H1 (cell line): ENCODE measurements at regions not wholly inside any gene's neighbourhood (a gene's known extent, or its start where the extent isn't known, plus 50 kb on each side); places are given as distances from the start of the nearest gene placed in this dataset.

Experiments used
- CTCF ChIA-PET: fragments of 300-600 bp; sonication (Branson Sonifier 250); formaldehyde crosslinking; loops from one replicate; lab custom pipeline; 2021; ENCODE audit not compliant: partially characterized antibody; lab: Charles Lee
- POLR2A ChIA-PET: fragments of 300-600 bp; sonication (Branson Sonifier 250); formaldehyde crosslinking; loops from one replicate; lab custom pipeline; 2021; ENCODE audit warnings: inconsistent platforms; ENCODE audit not compliant: partially characterized antibody; lab: Charles Lee
- DNase-seq, 2 experiments: peaks; one replicate each; pipeline versions ENCODE4 v3.0.0 to v3.0.0-alpha.2; 2010 to 2022; ENCODE audit warnings: low spot score in 2 of 2, low read depth in 1 of 2, mixed read lengths in 1 of 2
- FAIRE-seq: peaks from 2 replicates; lab custom pipeline; 2011; peaks lifted over from hg19 to GRCh38; lab: Jason Lieb, UNC
- H2AFZ ChIP-seq: 2 replicates; pipeline ENCODE4 v1.8.1; 2012; ENCODE audit warnings: low read length, inconsistent platforms
- H2AK5ac ChIP-seq: 2 replicates; pipeline ENCODE4 v1.6.1; 2013; ENCODE audit warnings: low read depth, low read length
- H2BK120ac ChIP-seq: replicated peaks from 2 replicates; pipeline ENCODE3; 2013; ENCODE audit warnings: low read depth, low read length, inconsistent platforms
- H2BK12ac ChIP-seq: 2 replicates; pipeline ENCODE4 v1.6.1; 2013; ENCODE audit warnings: low read depth, low read length
- H2BK15ac ChIP-seq: 2 replicates; pipeline ENCODE4 v1.6.1; 2013; ENCODE audit warnings: low read length
- H2BK20ac ChIP-seq: 2 replicates; pipeline ENCODE4 v1.6.1; 2013; ENCODE audit warnings: low read length
- H2BK5ac ChIP-seq: 2 replicates; pipeline ENCODE4 v1.6.1; 2013; ENCODE audit warnings: low read depth, low read length
- H3K14ac ChIP-seq: 2 replicates; pipeline ENCODE4 v1.6.1; 2013; ENCODE audit warnings: inconsistent platforms; ENCODE audit not compliant: insufficient read length
- H3K18ac ChIP-seq: 2 replicates; pipeline ENCODE4 v1.6.1; 2013; ENCODE audit warnings: low read length; ENCODE audit errors: extremely low read depth
- H3K23ac ChIP-seq: 2 replicates; pipeline ENCODE4 v1.6.1; 2013; ENCODE audit warnings: inconsistent platforms; ENCODE audit not compliant: insufficient read length
- H3K23me2 ChIP-seq: 2 replicates; pipeline ENCODE4 v1.6.1; 2013; ENCODE audit warnings: low read depth, low read length
- H3K27ac ChIP-seq: 2 replicates; pipeline ENCODE4 v1.6.1; 2011; ENCODE audit warnings: low read depth, low read length, inconsistent platforms
- H3K27me3 ChIP-seq, 4 experiments: replicated peaks in 1 of 4; 1 replicate in 1 of 4; 2 replicates in 3 of 4; pipeline versions ENCODE4 v1.6.1 to v1.8.1; 2011 to 2013; ENCODE audit warnings: low read length in 3 of 4, mild to moderate bottlenecking in 3 of 4, inconsistent platforms in 2 of 4, mixed read lengths in 2 of 4, moderate library complexity in 1 of 4; ENCODE audit not compliant: control insufficient read depth in 3 of 4, insufficient read depth in 3 of 4; ENCODE audit errors: extremely low read depth in 1 of 4
- H3K36me3 ChIP-seq, 4 experiments: 2 replicates each; pipeline versions ENCODE4 v1.6.1 to v1.8.1; 2011 to 2013; ENCODE audit warnings: mild to moderate bottlenecking in 4 of 4, low read length in 3 of 4, moderate library complexity in 2 of 4, control low read depth in 1 of 4, inconsistent platforms in 1 of 4; ENCODE audit not compliant: insufficient read depth in 4 of 4, control insufficient read depth in 2 of 4
- H3K4ac ChIP-seq: replicated peaks from 2 replicates; pipeline ENCODE3; 2013; ENCODE audit warnings: low read length, low read depth, mixed read lengths, inconsistent platforms; ENCODE audit not compliant: insufficient read length
- H3K4me1 ChIP-seq, 4 experiments: replicated peaks in 1 of 4; 1 replicate in 1 of 4; 2 replicates in 3 of 4; pipeline versions ENCODE4 v1.6.1 to v1.8.1; 2011 to 2013; ENCODE audit warnings: low read length in 3 of 4, inconsistent platforms in 2 of 4, mixed read lengths in 1 of 4; ENCODE audit not compliant: insufficient read depth in 4 of 4, control insufficient read depth in 3 of 4
- H3K4me2 ChIP-seq, 2 experiments: 2 replicates each; pipeline versions ENCODE4 v1.6.1 to v1.8.1; 2011 to 2013; ENCODE audit warnings: low read depth in 2 of 2, low read length in 2 of 2, control low read depth in 1 of 2, inconsistent platforms in 1 of 2, mild to moderate bottlenecking in 1 of 2; ENCODE audit not compliant: insufficient read depth in 1 of 2
- H3K4me3 ChIP-seq, 4 experiments: fragments of 200-600, 300-600 bp in 1 of 4; sonication (generic), shearing (Covaris generic), sonication (Bioruptor Twin) in 1 of 4; 2 replicates each; pipeline versions ENCODE4 v1.5.1 to v1.8.1; 2011 to 2016; ENCODE audit warnings: low read length in 4 of 4, low read depth in 3 of 4, control low read depth in 2 of 4, inconsistent platforms in 2 of 4, mild to moderate bottlenecking in 2 of 4, mixed read lengths in 1 of 4, moderate library complexity in 1 of 4; ENCODE audit not compliant: insufficient read depth in 2 of 4; ENCODE audit errors: extremely low read depth in 1 of 4
- H3K56ac ChIP-seq: replicated peaks from 2 replicates; pipeline ENCODE3; 2013; ENCODE audit warnings: low read depth, mild to moderate bottlenecking, mixed read lengths, low read length, inconsistent platforms; ENCODE audit not compliant: insufficient read length
- H3K79me1 ChIP-seq: 2 replicates; pipeline ENCODE4 v1.6.1; 2013; ENCODE audit warnings: low read depth, low read length, control low read depth
- H3K79me2 ChIP-seq, 2 experiments: 2 replicates each; pipeline versions ENCODE4 v1.6.1 to v1.8.1; 2012 to 2013; ENCODE audit warnings: low read length in 2 of 2, mild to moderate bottlenecking in 2 of 2, inconsistent platforms in 1 of 2; ENCODE audit not compliant: insufficient read depth in 2 of 2, control insufficient read depth in 1 of 2
- H3K9ac ChIP-seq, 4 experiments: replicated peaks in 1 of 4; 1 replicate in 1 of 4; 2 replicates in 3 of 4; pipeline versions ENCODE4 v1.6.1 to v1.8.1; 2011 to 2013; ENCODE audit warnings: low read depth in 3 of 4, low read length in 3 of 4, control low read depth in 2 of 4, mild to moderate bottlenecking in 2 of 4, moderate library complexity in 2 of 4, inconsistent platforms in 1 of 4; ENCODE audit errors: extremely low read depth in 1 of 4
- H3K9me3 ChIP-seq, 2 experiments: 2 replicates each; pipeline versions ENCODE4 v1.6.1 to v1.8.1; 2012 to 2013; ENCODE audit warnings: mild to moderate bottlenecking in 2 of 2, moderate library complexity in 2 of 2, control low read depth in 1 of 2, inconsistent platforms in 1 of 2, low read depth in 1 of 2, low read length in 1 of 2, mixed read lengths in 1 of 2; ENCODE audit not compliant: insufficient read depth in 2 of 2
- H4K20me1 ChIP-seq, 2 experiments: replicated peaks in 1 of 2; 2 replicates each; pipeline versions ENCODE3 to v1.8.1; 2011 to 2013; ENCODE audit warnings: inconsistent platforms in 2 of 2, low read length in 2 of 2, mild to moderate bottlenecking in 1 of 2; ENCODE audit not compliant: insufficient read depth in 2 of 2, control insufficient read depth in 1 of 2
- H4K5ac ChIP-seq: 2 replicates; pipeline ENCODE4 v1.6.1; 2013; ENCODE audit warnings: low read length, low read depth, mixed read lengths, inconsistent platforms; ENCODE audit not compliant: insufficient read length
- H4K8ac ChIP-seq: 2 replicates; pipeline ENCODE4 v1.8.0; 2013; ENCODE audit warnings: mild to moderate bottlenecking, moderate library complexity, low read length, inconsistent platforms; ENCODE audit not compliant: insufficient read depth; ENCODE audit errors: extremely low read depth
- H4K91ac ChIP-seq: replicated peaks from 2 replicates; pipeline ENCODE3; 2013; ENCODE audit warnings: low read length, mixed read lengths, inconsistent platforms; ENCODE audit not compliant: insufficient read length
- CTBP2 ChIP-seq: IDR thresholded peaks from 2 replicates; pipeline ENCODE4 v1.7.0; 2011; ENCODE audit warnings: borderline replicate concordance, mild to moderate bottlenecking, moderate library complexity, mixed read lengths, low read length; ENCODE audit not compliant: insufficient read depth, insufficient read length
- CTCF ChIP-seq, 3 experiments: IDR thresholded peaks; 1 replicate in 2 of 3; 2 replicates in 1 of 3; pipeline versions ENCODE4 v1.5.1 to v1.6.1; 2011; ENCODE audit warnings: low read length in 3 of 3, mild to moderate bottlenecking in 3 of 3, inconsistent platforms in 2 of 3, low read depth in 1 of 3, moderate library complexity in 1 of 3; ENCODE audit not compliant: insufficient read depth in 1 of 3; ENCODE audit errors: control extremely low read depth in 1 of 3
- EGR1 ChIP-seq: IDR thresholded peaks from 2 replicates; pipeline ENCODE4 v1.6.1; 2011; ENCODE audit warnings: low read depth, low read length, borderline replicate concordance
- EP300 ChIP-seq, 2 experiments: IDR thresholded peaks; 1 replicate in 1 of 2; 2 replicates in 1 of 2; pipeline ENCODE4 v1.6.1; 2011 to 2012; ENCODE audit warnings: low read depth in 2 of 2, low read length in 2 of 2, mild to moderate bottlenecking in 2 of 2, borderline replicate concordance in 1 of 2, inconsistent platforms in 1 of 2, moderate library complexity in 1 of 2
- NANOG ChIP-seq: IDR thresholded peaks from 2 replicates; pipeline ENCODE4 v1.6.1; 2011; ENCODE audit warnings: low read length, low read depth, mild to moderate bottlenecking, inconsistent platforms; ENCODE audit not compliant: insufficient read depth, poor library complexity, severe bottlenecking
- SUZ12 ChIP-seq: fragments of 200-600 bp; sonication (generic); IDR thresholded peaks from 2 replicates; pipeline ENCODE4 v1.6.1; 2012; ENCODE audit warnings: mild to moderate bottlenecking, inconsistent platforms, low read length, moderate library complexity, mixed read lengths
- TAF1 ChIP-seq: IDR thresholded peaks from 2 replicates; pipeline ENCODE4 v1.6.1; 2011; ENCODE audit warnings: mild to moderate bottlenecking, low read depth, low read length
- TAF7 ChIP-seq: optimal IDR thresholded peaks from 2 replicates; pipeline ENCODE3; 2011; ENCODE audit warnings: low read depth, mild to moderate bottlenecking, inconsistent platforms, low read length, moderate library complexity, borderline replicate concordance
- TCF12 ChIP-seq: IDR thresholded peaks from 2 replicates; pipeline ENCODE4 v1.6.1; 2011; ENCODE audit warnings: low read depth, mild to moderate bottlenecking, low read length
- WGBS, 2 experiments: shearing (Covaris generic) in 1 of 2; methylation state at CpG; one replicate each; pipeline versions ENCODE4 v1.1.6 to v1.1.7; 2013 to 2015; ENCODE audit warnings: low lambda C conversion rate in 2 of 2, mixed read lengths in 2 of 2, inconsistent platforms in 1 of 2, low coverage in 1 of 2, missing lambda C conversion rate in 1 of 2; ENCODE audit not compliant: insufficient replicate concordance in 2 of 2, insufficient coverage in 1 of 2, insufficient read length in 1 of 2; ENCODE audit errors: extremely low coverage in 1 of 2, missing lambda C conversion rate in 1 of 2; 5-methylcytosine and 5-hydroxymethylcytosine counted together

GRCh38 chr22:33167998-33168790 lies 110.0 kb upstream of the SYN3 start:
- WGBS, 2 experiments, result 81% methylated on average over 4 of the region's 4 CpGs; no CpG with 5 or more reads in 1 of the 2 experiments
- CTCF ChIA-PET, result no interaction called here
- H3K4me1 ChIP-seq, result no peaks in the 10 kb centered on the region
- no peaks in the 10 kb centered on the region for H4K20me1 ChIP-seq
- H3K4me2 ChIP-seq, result no peak overlapping the region
- H2AK5ac ChIP-seq, result no peak overlapping the region
- no peak overlapping the region for H4K8ac ChIP-seq
- no peak for FAIRE-seq
- H2BK20ac ChIP-seq, result no peak overlapping the region
- no peak overlapping the region for H2BK120ac ChIP-seq
- no peak overlapping the region for H4K91ac ChIP-seq
- H3K4ac ChIP-seq, result no peak overlapping the region
- no peak overlapping the region for H3K56ac ChIP-seq
- 0 out of 4 replicates have a peak, but pooled peaks cover 0 to 3% of the 10 kb centered on the region in 2 experiments for H3K9me3 ChIP-seq
- no peak overlapping the region for H3K9ac ChIP-seq
- H3K36me3 ChIP-seq, result no peaks in the 10 kb centered on the region
- H3K27me3 ChIP-seq, result peaks cover 0 to 2% (median 0%) of the 10 kb centered on the region in 4 experiments; a peak in 3 of 7 replicates
- no peak for TF ChIP-seq SUZ12
- no peak for TF ChIP-seq TCF12
- TF ChIP-seq TAF1, result no peak
- TF ChIP-seq NANOG, result no peak
- TF ChIP-seq CTBP2, result no peak
- TF ChIP-seq EP300 (IDR thresholded peaks at IDR 0.05; ENCODE audit: borderline replicate concordance in 1 of 2, low read depth in 2 of 2, low read length in 2 of 2), result no peak
- TF ChIP-seq TAF7, result no peak
- no peak for TF ChIP-seq EGR1
- TF ChIP-seq CTCF (IDR thresholded peaks at IDR 0.05; ENCODE audit: control extremely low read depth in 1 of 3, insufficient read depth in 1 of 3, low read depth in 1 of 3, low read length in 3 of 3), result no peak
- H2BK5ac ChIP-seq, result no peak overlapping the region
- no peak overlapping the region for H3K18ac ChIP-seq
- H3K14ac ChIP-seq, result no peak overlapping the region
- H3K27ac ChIP-seq, result no peak overlapping the region
- no peak overlapping the region for H4K5ac ChIP-seq
- no peaks in the 10 kb centered on the region for H3K79me1 ChIP-seq
- H3K4me3 ChIP-seq, result no peak overlapping the region
- H3K23ac ChIP-seq, result no peak overlapping the region
- no peak overlapping the region for H2BK12ac ChIP-seq
- H2BK15ac ChIP-seq, result no peak overlapping the region
- no peaks in the 10 kb centered on the region for H3K79me2 ChIP-seq
- no peaks in the 10 kb centered on the region for H3K23me2 ChIP-seq
- POLR2A ChIA-PET, result no interaction called here
- no peak for DNase-seq
- H2AFZ ChIP-seq, result no peak overlapping the region
